ENCODE measurements at regions not wholly inside any gene's neighbourhood (a gene's known extent, or its start where the extent isn't known, plus 50 kb on each side); places are given as distances from the start of the nearest gene placed in this dataset.

DNA sequence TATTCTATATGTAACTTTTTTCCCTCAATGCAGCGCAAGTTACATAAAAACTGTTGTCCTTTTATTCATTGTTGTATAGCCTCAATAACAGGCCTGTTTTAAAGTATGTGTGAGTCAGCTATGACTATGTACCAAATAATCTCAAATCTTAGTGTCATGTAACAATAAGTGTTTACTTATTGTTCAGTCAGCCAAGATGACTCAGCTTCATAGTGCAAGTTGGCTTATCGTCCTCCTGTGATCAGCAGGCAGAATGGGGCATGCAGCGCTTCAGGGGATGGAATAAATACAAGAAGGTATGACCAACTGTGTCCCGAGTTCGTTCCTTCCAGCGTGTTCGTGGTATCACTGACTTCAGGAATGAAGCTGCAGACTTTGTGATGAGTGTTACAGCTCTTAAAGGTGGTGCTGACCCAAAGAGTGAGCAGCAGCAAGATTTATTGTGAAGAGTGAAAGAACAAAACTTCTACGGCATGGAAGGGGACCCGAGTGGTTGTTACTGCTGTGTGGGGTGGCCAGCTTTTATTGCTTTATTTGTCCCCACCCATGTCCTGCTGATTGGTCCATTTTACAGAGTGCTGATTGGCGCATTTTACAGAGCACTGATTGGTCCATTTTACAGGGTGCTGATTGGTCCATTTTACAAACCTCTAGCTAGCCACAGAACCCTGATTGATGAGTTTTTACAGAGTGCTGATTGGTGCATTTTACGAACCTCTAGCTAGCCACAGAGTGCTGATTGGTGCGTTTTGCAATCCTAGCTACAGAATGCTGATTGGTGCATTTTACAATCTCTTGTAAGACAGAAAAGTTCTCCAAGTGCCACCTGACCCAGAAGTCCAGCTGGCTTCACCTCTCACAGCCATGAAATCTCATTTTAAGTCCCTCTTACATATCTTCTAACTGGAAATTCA, 1016.0 kb downstream of the MCTP2 start:
- H3K4me1 Mint-ChIP-seq = no peaks in the 10 kb centered on the region
- H3K4me2 ChIP-seq = no peak overlapping the region

More for the DNA sequence above, 1016.0 kb downstream of the MCTP2 start:
- TF ChIP-seq EZH2phosphoT487 (IDR thresholded peaks at IDR 0.05; ENCODE audit: unreplicated experiment) (no peak), ZNF331 (CRISPR knock-in tag; IDR thresholded peaks at IDR 0.05; ENCODE audit: low read depth) (no peak), CREB1 (CRISPR knock-in tag; IDR thresholded peaks at IDR 0.05; ENCODE audit: low read depth) (no peak), STAT1 (IDR thresholded peaks at IDR 0.05; ENCODE audit: unreplicated experiment) (no peak), NANOG (IDR thresholded peaks at IDR 0.05; ENCODE audit: borderline replicate concordance) (no peak), ZNF114 (CRISPR knock-in tag; IDR thresholded peaks at IDR 0.05) (no peak), POLR2AphosphoS5 (IDR thresholded peaks at IDR 0.05; ENCODE audit: low read depth) (no peak), EZH2 (IDR thresholded peaks at IDR 0.05; ENCODE audit: low read depth, unreplicated experiment) (no peak)
- TF ChIP-seq, protein P1, sequence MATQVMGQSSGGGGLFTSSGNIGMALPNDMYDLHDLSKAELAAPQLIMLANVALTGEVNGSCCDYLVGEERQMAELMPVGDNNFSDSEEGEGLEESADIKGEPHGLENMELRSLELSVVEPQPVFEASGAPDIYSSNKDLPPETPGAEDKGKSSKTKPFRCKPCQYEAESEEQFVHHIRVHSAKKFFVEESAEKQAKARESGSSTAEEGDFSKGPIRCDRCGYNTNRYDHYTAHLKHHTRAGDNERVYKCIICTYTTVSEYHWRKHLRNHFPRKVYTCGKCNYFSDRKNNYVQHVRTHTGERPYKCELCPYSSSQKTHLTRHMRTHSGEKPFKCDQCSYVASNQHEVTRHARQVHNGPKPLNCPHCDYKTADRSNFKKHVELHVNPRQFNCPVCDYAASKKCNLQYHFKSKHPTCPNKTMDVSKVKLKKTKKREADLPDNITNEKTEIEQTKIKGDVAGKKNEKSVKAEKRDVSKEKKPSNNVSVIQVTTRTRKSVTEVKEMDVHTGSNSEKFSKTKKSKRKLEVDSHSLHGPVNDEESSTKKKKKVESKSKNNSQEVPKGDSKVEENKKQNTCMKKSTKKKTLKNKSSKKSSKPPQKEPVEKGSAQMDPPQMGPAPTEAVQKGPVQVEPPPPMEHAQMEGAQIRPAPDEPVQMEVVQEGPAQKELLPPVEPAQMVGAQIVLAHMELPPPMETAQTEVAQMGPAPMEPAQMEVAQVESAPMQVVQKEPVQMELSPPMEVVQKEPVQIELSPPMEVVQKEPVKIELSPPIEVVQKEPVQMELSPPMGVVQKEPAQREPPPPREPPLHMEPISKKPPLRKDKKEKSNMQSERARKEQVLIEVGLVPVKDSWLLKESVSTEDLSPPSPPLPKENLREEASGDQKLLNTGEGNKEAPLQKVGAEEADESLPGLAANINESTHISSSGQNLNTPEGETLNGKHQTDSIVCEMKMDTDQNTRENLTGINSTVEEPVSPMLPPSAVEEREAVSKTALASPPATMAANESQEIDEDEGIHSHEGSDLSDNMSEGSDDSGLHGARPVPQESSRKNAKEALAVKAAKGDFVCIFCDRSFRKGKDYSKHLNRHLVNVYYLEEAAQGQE (IDR thresholded peaks at IDR 0.05; ENCODE audit: unreplicated experiment) = no peak
- TF ChIP-seq, protein P2, sequence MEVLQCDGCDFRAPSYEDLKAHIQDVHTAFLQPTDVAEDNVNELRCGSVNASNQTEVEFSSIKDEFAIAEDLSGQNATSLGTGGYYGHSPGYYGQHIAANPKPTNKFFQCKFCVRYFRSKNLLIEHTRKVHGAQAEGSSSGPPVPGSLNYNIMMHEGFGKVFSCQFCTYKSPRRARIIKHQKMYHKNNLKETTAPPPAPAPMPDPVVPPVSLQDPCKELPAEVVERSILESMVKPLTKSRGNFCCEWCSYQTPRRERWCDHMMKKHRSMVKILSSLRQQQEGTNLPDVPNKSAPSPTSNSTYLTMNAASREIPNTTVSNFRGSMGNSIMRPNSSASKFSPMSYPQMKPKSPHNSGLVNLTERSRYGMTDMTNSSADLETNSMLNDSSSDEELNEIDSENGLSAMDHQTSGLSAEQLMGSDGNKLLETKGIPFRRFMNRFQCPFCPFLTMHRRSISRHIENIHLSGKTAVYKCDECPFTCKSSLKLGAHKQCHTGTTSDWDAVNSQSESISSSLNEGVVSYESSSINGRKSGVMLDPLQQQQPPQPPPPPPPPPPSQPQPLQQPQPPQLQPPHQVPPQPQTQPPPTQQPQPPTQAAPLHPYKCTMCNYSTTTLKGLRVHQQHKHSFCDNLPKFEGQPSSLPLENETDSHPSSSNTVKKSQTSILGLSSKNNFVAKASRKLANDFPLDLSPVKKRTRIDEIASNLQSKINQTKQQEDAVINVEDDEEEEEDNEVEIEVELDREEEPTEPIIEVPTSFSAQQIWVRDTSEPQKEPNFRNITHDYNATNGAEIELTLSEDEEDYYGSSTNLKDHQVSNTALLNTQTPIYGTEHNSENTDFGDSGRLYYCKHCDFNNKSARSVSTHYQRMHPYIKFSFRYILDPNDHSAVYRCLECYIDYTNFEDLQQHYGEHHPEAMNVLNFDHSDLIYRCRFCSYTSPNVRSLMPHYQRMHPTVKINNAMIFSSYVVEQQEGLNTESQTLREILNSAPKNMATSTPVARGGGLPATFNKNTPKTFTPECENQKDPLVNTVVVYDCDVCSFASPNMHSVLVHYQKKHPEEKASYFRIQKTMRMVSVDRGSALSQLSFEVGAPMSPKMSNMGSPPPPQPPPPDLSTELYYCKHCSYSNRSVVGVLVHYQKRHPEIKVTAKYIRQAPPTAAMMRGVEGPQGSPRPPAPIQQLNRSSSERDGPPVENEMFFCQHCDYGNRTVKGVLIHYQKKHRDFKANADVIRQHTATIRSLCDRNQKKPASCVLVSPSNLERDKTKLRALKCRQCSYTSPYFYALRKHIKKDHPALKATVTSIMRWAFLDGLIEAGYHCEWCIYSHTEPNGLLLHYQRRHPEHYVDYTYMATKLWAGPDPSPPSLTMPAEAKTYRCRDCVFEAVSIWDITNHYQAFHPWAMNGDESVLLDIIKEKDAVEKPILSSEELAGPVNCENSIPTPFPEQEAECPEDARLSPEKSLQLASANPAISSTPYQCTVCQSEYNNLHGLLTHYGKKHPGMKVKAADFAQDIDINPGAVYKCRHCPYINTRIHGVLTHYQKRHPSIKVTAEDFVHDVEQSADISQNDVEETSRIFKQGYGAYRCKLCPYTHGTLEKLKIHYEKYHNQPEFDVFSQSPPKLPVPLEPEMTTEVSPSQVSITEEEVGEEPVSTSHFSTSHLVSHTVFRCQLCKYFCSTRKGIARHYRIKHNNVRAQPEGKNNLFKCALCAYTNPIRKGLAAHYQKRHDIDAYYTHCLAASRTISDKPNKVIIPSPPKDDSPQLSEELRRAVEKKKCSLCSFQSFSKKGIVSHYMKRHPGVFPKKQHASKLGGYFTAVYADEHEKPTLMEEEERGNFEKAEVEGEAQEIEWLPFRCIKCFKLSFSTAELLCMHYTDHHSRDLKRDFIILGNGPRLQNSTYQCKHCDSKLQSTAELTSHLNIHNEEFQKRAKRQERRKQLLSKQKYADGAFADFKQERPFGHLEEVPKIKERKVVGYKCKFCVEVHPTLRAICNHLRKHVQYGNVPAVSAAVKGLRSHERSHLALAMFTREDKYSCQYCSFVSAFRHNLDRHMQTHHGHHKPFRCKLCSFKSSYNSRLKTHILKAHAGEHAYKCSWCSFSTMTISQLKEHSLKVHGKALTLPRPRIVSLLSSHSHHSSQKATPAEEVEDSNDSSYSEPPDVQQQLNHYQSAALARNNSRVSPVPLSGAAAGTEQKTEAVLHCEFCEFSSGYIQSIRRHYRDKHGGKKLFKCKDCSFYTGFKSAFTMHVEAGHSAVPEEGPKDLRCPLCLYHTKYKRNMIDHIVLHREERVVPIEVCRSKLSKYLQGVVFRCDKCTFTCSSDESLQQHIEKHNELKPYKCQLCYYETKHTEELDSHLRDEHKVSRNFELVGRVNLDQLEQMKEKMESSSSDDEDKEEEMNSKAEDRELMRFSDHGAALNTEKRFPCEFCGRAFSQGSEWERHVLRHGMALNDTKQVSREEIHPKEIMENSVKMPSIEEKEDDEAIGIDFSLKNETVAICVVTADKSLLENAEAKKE (CRISPR knock-in tag; IDR thresholded peaks at IDR 0.05) = no peak
- TF ChIP-seq, protein P3, sequence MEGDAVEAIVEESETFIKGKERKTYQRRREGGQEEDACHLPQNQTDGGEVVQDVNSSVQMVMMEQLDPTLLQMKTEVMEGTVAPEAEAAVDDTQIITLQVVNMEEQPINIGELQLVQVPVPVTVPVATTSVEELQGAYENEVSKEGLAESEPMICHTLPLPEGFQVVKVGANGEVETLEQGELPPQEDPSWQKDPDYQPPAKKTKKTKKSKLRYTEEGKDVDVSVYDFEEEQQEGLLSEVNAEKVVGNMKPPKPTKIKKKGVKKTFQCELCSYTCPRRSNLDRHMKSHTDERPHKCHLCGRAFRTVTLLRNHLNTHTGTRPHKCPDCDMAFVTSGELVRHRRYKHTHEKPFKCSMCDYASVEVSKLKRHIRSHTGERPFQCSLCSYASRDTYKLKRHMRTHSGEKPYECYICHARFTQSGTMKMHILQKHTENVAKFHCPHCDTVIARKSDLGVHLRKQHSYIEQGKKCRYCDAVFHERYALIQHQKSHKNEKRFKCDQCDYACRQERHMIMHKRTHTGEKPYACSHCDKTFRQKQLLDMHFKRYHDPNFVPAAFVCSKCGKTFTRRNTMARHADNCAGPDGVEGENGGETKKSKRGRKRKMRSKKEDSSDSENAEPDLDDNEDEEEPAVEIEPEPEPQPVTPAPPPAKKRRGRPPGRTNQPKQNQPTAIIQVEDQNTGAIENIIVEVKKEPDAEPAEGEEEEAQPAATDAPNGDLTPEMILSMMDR (conservative IDR thresholded peaks at IDR 0.05; ENCODE audit: low read depth in 2 of 2) = no peak
- TF ChIP-seq, protein P4, sequence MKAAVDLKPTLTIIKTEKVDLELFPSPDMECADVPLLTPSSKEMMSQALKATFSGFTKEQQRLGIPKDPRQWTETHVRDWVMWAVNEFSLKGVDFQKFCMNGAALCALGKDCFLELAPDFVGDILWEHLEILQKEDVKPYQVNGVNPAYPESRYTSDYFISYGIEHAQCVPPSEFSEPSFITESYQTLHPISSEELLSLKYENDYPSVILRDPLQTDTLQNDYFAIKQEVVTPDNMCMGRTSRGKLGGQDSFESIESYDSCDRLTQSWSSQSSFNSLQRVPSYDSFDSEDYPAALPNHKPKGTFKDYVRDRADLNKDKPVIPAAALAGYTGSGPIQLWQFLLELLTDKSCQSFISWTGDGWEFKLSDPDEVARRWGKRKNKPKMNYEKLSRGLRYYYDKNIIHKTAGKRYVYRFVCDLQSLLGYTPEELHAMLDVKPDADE (IDR thresholded peaks at IDR 0.05) = no peak
- no peaks in the 10 kb centered on the region for H3K79me2 ChIP-seq (replicated peaks; ENCODE audit: insufficient read depth)
- no peak overlapping the region for H2AFZ ChIP-seq
- H3K9me2 ChIP-seq (ENCODE audit: insufficient read depth) = peaks cover 4% of the 10 kb centered on the region; the same call in 1 of the 2 replicates
- DNase-seq (ENCODE audit: low spot score) = no peak
- peaks cover 5% of the 10 kb centered on the region; the same call in 1 of the 3 replicates for H3K9me3 Mint-ChIP-seq
- H3K27ac Mint-ChIP-seq = no peak overlapping the region
- H3K4me3 ChIP-seq = no peak overlapping the region
- ATAC-seq = no peak
- H3K27me3 ChIP-seq (ENCODE audit: insufficient read depth) = no peaks in the 10 kb centered on the region
- H4K20me1 ChIP-seq (replicated peaks; ENCODE audit: insufficient read depth) = no peaks in the 10 kb centered on the region
- no peaks in the 10 kb centered on the region for H3K4me1 ChIP-seq (ENCODE audit: insufficient read depth)
- no peaks in the 10 kb centered on the region for H3K36me3 ChIP-seq (ENCODE audit: insufficient read depth)
- H3K27ac ChIP-seq (ENCODE audit: low read depth) = no peak overlapping the region
- no peaks in the 10 kb centered on the region for H3K27me3 Mint-ChIP-seq (ENCODE audit: insufficient read depth, low read depth, poor library complexity)
- H3K36me3 Mint-ChIP-seq (ENCODE audit: low read depth) = no peaks in the 10 kb centered on the region; the same call in 2 of the 3 replicates
- no peak overlapping the region for H3K4me3 Mint-ChIP-seq
- no peaks in the 10 kb centered on the region for H3F3A ChIP-seq (replicated peaks; ENCODE audit: low read depth)
